DMS153 treated with DMSO at 0.1 percent for 48 hours (cell line): ENCODE measurements at regions not wholly inside any gene's neighbourhood (a gene's known extent, or its start where the extent isn't known, plus 50 kb on each side); places are given as distances from the start of the nearest gene placed in this dataset.
A peak's percentile ranks its signal among the peaks of the same experiment; 100 is the strongest.

Experiments used
- DNase-seq: peaks from one replicate; lab custom pipeline; 2025; ENCODE audit not compliant: unreplicated experiment; lab: John Stamatoyannopoulos, UW

- no peak for DNase-seq
Measured at GRCh38 chr12:118748478-118749380, 232.6 kb upstream of the SRRM4 start.

DNA sequence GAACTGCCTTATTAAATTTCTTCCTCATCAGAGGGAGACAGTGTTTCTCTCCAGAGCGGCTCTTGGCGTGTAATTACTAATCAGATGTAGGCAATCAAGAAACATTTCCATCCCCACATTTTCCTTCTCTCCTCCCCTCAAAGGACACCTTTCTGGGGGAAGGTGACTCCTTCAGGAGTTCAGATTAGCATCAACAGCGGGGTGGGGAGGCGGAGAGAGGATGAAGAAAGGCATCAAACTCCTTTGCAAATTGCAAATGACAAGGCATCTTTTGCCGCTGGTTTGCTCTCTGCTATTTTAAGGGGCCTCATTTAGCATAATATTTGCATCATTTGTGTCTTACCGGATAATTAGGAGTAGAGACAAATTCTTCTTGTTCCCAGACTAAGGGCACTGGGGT, 231.7 kb upstream of the SRRM4 start:
- no peak for DNase-seq

- DNase-seq, result no peak
Measured at GRCh38 chr12:118750666-118751065, 230.7 kb upstream of the SRRM4 start.

DNA sequence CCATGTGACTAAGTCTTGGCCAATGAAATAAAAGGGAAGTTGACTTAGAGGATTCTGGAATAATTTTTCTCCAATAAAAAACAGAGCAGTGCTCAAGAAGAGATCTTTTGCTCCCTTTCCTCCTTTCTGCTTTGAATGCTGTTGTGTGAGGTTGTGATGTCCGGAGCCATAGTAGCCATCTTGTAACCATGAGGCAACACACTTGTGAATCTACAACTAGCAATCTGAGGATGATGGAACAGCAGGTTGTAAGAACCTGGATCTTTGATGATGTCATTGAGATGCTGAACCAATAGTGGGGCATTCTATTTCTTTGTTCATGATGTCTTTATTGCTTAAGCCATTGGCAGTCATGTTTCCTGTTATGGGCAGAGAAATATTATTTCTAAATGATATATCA, 230.0 kb upstream of the SRRM4 start:
- DNase-seq, result no peak

DNA sequence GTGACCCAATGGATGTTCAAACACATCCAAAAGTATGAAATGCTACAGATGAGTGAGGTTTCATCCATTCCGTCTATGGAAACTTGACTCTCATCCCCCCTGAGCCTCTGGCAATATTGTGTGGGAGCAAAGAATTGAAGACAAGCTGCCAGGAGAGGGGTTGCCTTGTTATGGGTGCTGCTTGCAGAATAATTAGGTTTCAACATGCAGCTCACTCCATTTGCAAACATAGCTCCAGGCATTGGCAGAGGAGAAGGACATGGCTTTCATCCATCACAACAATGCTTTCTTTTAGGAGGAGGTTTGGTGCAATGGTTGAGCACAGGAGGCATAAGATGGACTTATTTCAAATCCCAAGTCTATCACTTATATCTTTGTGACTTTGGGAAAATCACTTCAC, 220.7 kb upstream of the SRRM4 start:
- DNase-seq, result no peak

DNA sequence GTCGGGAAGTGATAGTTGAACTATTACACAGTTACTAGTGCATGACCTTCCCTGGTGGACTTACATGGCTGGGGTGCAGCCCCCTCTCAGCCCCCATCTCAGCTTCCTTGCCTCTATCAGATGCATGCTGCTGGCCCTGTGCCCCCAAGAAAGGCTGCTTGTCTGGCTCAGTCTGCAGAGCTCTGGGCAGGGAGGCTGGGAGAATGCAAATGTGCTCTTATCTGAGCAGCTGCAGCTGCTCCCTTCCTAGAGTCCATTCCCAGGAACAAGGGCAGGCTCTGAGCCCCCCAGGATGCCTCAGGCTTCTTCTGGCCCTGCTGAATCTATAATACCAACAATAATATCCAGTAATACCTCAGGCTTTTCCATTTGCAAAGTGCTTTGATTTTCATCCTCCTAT, 218.1 kb upstream of the SRRM4 start:
- no peak for DNase-seq

- DNase-seq, result peak; percentile 97
Measured at GRCh38 chr12:118773956-118774723, 207.2 kb upstream of the SRRM4 start.

DNA sequence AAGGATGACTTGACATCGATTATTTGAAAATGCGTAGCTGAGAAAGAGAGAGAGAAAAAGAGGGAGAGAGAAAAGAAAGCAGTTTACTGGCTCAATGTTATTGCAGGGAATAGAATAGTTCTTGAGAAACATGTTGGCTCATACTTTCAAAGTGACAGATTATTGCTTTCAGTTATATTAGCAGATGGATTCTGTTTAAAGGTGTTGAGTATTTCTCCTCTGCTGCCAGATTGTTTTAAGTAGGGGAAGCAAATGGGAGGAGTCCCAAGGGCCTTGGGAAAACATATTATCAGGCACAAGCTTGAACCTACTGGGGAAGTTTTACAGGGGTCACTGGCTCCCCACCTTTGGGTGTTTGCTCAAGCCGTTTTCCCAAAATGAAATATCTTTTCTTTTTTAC, 203.8 kb upstream of the SRRM4 start:
- no peak for DNase-seq

DNA sequence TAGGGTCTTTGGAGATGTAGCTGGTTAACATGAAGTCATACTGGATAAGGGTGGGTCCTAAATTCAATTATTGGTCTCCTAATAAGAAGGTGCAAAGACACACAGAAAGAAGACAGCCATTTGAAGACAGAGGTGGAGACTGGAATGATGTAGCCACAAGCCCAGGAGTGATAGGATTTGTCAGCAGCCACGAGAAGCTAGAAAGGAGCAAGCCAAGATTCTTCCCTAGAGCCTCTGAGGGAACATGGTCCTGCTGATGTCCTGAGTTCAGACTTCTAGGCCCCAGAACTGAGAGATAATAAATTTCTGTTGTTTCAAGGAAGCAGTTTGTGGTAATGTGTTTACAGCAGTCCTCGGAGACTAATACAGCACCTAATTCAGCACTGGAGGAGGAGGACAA, 203.3 kb upstream of the SRRM4 start:
- no peak for DNase-seq

DNA sequence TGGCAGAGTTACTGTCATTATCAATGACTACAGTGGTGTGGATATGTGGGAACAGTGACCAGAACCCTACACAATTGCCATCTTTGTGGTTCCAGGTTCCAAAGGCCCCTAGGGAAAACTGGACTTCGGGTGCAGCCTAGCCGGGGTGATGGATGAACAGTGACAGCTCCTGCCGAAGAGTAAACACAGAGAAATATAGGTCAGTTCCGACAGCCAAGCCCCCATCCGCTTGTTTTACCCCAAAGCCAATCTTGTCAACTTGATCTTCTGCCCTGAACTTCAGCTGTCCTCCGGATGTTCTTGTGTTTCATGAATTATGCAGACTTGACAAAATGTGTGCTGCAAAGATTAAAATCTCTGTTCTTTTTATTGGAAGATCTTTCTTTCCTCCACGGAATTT, 200.4 kb upstream of the SRRM4 start:
- DNase-seq, result no peak

GRCh38 chr12:118781692-118782091, 199.6 kb upstream of the SRRM4 start:
- DNase-seq, result no peak

- no peak for DNase-seq
Measured at GRCh38 chr12:118783703-118784102, 197.6 kb upstream of the SRRM4 start.

DNA sequence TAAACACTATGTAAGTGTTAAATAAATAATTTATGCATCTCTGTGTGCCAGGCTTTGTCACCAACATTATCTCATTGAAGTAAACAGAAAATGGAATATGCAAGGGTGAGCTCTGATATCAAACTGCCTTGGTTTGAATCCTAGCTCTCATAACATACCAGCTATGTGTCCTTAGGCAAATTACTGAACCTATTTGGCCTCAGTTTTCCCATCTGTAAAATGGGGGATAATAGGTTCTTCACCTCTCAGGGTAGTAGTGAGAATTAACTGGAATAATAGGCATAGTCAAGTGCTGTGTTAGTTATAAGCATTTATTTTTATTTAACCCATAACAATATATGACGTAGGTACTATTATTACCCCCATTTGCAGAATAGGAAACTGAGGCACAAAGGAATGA, 190.8 kb upstream of the SRRM4 start:
- DNase-seq, result no peak

DNA sequence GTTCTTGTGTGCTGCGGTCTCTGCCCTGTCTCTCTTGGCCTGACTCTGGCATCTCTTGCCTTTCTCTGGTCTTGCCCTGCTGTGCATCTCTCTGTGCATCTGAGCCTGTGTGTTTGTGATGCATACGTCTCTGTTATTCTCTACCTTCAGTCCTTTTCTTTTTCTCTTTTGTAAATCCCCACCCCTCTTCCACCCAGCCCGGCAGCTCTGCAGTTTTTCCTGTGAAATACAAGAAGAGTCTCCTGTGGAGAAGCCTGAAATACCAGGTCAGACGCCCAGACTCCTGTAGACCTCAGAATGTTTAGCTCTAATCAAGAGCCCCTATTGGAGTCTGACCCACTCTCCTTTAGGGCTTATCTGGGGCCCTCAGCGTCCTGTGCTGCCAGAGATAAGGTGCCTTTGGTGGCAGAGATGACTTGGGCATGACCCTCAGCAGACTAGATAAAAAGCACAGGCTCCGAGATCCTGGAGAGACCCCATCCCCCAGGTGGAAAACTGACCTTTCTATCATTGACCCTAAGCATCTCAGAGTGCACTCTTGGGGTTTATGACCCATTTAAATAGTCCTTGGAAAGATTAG, 167.5 kb upstream of the SRRM4 start:
- no peak for DNase-seq

- no peak for DNase-seq
Measured at GRCh38 chr12:118816296-118816695, 165.0 kb upstream of the SRRM4 start.

DNA sequence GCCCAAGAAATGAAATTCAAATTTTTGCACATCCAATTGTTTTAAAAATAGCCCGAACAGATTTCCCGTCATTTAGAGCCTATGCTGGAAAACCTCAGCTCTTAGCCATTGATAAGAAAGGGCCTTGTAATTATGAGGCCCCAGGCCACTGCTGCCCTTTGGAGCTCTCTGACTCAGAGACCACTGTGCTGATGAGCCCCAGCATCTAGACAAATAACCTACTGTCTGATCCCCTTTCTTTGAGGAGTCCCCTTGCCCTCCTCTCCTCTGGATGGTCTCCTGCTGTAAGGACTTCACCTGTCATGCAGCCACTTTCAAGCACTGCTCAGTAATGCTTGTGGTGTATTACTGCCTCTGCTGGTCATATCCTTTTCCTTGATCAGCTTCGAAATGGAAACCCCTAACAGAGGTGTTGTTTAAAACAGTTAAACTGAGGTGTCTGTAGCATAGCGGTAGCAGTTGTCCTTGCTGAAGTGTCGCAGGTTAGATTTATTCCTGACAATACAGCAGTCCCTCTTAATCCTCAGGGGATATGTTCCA, 159.9 kb upstream of the SRRM4 start:
- no peak for DNase-seq

GRCh38 chr12:118822512-118822911, 158.8 kb upstream of the SRRM4 start:
- DNase-seq, result no peak

DNA sequence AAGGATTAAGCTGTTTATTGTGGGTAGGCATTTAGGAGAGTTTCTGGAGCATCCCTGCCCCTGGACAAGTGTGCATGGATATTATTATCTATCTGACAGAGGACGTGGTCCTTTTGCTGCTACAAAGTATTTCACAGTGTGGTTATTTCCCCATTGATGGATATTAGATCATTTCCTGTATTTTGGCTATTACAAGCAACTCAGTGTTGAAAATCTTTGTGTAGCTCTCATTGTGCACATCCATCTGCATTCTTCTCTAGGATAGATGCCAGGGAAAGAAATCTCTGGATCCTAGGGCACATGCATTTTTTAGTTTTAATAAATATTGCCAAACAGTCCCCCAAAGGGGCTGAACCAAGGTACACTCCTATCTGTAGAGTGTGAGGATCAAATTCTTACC, 154.3 kb upstream of the SRRM4 start:
- DNase-seq, result no peak

DNA sequence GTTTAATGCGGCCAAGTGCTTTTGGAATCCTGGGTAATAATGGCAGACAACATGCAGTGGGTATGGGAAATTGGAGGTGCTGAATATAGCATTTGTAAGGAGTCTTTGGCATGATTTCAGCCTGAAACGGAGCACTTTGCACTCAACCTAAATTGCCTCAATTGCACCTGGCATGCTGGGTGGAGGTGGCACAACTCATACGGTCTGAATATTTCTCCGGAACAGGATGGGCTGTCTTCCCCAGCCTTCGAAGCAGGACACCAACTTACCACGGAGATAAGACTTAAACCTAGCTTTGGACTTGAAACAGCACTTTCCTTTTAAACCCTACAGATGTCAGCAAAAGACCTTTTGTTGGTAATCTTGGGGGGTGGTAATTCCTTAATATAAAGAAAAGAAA, 153.7 kb upstream of the SRRM4 start:
- DNase-seq, result no peak

DNA sequence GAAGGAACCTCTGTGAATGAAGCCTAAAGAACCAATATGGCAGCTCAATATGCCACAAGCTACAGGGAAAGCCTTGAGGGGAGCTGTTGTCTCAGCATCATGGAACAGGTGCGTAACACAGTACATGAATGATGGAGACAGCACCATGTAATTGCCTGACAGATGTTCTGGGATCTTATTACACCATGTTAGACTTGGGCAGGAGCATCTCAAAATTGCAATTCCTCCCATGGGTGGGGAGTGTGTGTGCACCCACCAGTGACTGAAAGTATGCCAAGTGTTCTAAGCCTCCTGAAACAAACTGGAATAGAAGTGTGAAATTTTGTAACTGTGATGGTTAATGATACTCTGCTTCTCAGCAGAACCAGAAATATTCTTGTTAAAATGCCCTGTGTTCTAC, 151.0 kb upstream of the SRRM4 start:
- DNase-seq, result no peak

DNA sequence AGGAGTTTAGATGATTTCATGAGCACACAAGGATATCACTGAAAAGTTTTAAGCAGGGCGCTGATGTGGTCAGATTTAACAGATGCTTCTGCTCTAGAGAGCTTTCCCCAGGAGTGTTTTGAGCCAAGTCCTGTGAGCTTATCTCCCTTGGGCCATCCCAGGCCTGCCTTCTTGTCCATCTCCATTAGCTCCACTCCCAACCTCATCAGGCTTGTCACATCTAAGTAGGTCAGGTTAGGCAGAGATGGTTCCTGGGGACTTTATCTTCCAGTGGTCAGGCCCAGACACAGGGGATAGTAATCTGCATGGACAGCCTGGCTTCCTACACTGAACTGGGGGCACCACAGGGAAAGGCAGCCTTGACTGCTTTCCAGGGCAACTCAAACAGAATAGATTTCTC, 145.4 kb upstream of the SRRM4 start:
- no peak for DNase-seq

DNA sequence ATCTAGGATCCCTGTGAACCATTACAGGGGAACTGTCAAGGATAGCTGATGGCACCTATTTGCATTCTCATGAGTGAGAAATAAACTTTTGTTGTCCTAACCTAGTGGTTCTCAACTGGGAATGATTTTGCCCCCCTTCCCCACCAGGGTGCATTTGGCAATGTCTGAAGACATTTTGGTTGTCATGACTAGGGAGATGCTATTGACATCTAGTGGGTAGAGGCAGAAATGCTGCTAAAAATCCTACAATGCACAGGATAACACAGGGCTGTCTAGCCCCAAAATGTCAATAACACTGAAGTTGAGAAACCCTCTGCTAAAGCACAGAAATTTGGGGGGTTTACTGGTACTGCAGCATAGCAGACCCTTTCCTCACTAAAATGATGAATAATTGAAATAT, 140.9 kb upstream of the SRRM4 start:
- no peak for DNase-seq
